Sigmoid colon (tissue), 6 donors: ENCODE measurements at regions not wholly inside any gene's neighbourhood (a gene's known extent, or its start where the extent isn't known, plus 50 kb on each side); places are given as distances from the start of the nearest gene placed in this dataset.

ENCODE experiments used
- DNase-seq: peaks from one replicate; pipeline ENCODE4 v3.0.0-alpha.2; 2019
- H3K27ac ChIP-seq, 4 donors: fragments of 200-600 bp; sonication (generic); one replicate each; pipeline ENCODE4 v1.5.1; 2016 to 2019; ENCODE audit warnings: mild to moderate bottlenecking in 1 of 4
- H3K27me3 ChIP-seq, 3 donors: fragments of 200-600 bp; sonication (generic); one replicate each; pipeline ENCODE4 v1.5.1; 2019; ENCODE audit warnings: mild to moderate bottlenecking in 1 of 3
- H3K36me3 ChIP-seq, 4 donors: fragments of 200-600 bp; sonication (generic); one replicate each; pipeline ENCODE4 v1.5.1; 2016 to 2019
- H3K4me1 ChIP-seq, 4 donors: fragments of 200-600 bp; sonication (generic); one replicate each; pipeline ENCODE4 v1.5.1; 2017 to 2019
- H3K4me3 ChIP-seq, 4 donors: fragments of 200-600 bp; sonication (generic); one replicate each; pipeline ENCODE4 v1.5.1; 2017 to 2019; ENCODE audit warnings: mild to moderate bottlenecking in 2 of 4, moderate library complexity in 1 of 4
- H3K9me3 ChIP-seq, 4 donors: fragments of 200-600 bp in 3 of 4; sonication (generic) in 3 of 4; one replicate each; pipeline versions ENCODE4 v1.5.1 to v1.6.1; 2013 to 2019
- EP300 ChIP-seq, 4 donors: sonication (generic); formaldehyde crosslinking; IDR thresholded peaks; one replicate each; pipeline ENCODE4 v1.6.1; 2017; ENCODE audit warnings: antibody characterized with exemption in 4 of 4
- POLR2A ChIP-seq, 2 donors: fragments of 450-650 bp; IDR thresholded peaks; one replicate each; pipeline ENCODE4 v1.6.1; 2016; ENCODE audit warnings: antibody characterized with exemption in 2 of 2, mild to moderate bottlenecking in 2 of 2, moderate library complexity in 2 of 2
- POLR2AphosphoS5 ChIP-seq, 4 donors: sonication (generic); formaldehyde crosslinking; IDR thresholded peaks; one replicate each; pipeline ENCODE4 v1.6.1; 2017; ENCODE audit warnings: antibody characterized with exemption in 4 of 4
- WGBS, 2 donors: extraction: QIAGEN DNeasy Blood & Tissue Kit; methylation state at CpG; one replicate each; pipeline ENCODE4 v1.1.7; 2013; 5-methylcytosine and 5-hydroxymethylcytosine counted together
- intact Hi-C: fragments of 100-400 bp; cut with DNase I; formaldehyde crosslinking; loops from one replicate; pipeline ENCODE4 v1.15.1; 2023
- TF ChIP-seq, protein P1 (sequence below), 4 experiments: fragments of 450-650 bp in 3 of 4; fragments of 200-600 bp in 1 of 4; IDR thresholded peaks; one replicate each; pipeline ENCODE4 v1.5.1; 2016 to 2019; ENCODE audit warnings: antibody characterized with exemption in 4 of 4, mild to moderate bottlenecking in 3 of 4, moderate library complexity in 2 of 4
- donor health status: healthy with polysubstance abuse.
- donor health status: healthy.

DNA sequence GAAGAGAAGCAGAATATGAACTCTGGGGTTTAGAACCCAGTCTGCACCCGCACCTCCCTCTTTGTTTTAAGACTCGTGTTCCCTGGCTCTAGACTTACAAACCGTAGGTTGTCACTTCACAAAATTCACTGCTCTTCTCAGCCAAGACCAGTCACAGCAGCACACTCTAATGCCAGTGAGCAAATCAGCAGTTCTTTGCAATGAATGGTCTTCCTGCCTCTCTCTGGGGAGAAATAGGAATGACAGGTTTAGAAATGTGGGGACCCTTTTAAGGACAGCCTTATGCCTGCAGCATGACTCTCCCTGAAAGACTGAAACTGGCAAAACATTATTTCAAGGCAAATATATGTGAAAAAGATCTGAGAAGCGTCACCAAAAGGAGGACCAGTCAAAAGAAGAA lies 156.9 kb downstream of the KCTD15 start:
- no peaks in the 10 kb centered on the region for H3K9me3 ChIP-seq
- H3K36me3 ChIP-seq: no peaks in the 10 kb centered on the region
- H3K27me3 ChIP-seq: peaks cover 0 to 10% (median 0%) of the 10 kb centered on the region in 3 donors
- no peak for DNase-seq
- no peaks in the 10 kb centered on the region for H3K4me1 ChIP-seq
- no peak overlapping the region for H3K27ac ChIP-seq
- intact Hi-C loops: no loop called here
- TF ChIP-seq POLR2A (IDR thresholded peaks at IDR 0.05) (no peak), EP300 (IDR thresholded peaks at IDR 0.05) (no peak), POLR2AphosphoS5 (IDR thresholded peaks at IDR 0.05) (no peak)
- TF ChIP-seq, protein P1, sequence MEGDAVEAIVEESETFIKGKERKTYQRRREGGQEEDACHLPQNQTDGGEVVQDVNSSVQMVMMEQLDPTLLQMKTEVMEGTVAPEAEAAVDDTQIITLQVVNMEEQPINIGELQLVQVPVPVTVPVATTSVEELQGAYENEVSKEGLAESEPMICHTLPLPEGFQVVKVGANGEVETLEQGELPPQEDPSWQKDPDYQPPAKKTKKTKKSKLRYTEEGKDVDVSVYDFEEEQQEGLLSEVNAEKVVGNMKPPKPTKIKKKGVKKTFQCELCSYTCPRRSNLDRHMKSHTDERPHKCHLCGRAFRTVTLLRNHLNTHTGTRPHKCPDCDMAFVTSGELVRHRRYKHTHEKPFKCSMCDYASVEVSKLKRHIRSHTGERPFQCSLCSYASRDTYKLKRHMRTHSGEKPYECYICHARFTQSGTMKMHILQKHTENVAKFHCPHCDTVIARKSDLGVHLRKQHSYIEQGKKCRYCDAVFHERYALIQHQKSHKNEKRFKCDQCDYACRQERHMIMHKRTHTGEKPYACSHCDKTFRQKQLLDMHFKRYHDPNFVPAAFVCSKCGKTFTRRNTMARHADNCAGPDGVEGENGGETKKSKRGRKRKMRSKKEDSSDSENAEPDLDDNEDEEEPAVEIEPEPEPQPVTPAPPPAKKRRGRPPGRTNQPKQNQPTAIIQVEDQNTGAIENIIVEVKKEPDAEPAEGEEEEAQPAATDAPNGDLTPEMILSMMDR (IDR thresholded peaks at IDR 0.05): no peak
- no peak overlapping the region for H3K4me3 ChIP-seq
- 55 to 65% methylated on average over 4 of the region's 4 CpGs for WGBS, 2 donors

- Histone ChIP-seq H3K27ac (no peak overlapping the region), H3K27me3 (peaks cover 0 to 10% (median 0%) of the 10 kb centered on the region in 3 donors), H3K9me3 (no peaks in the 10 kb centered on the region), H3K4me1 (no peaks in the 10 kb centered on the region), H3K36me3 (no peaks in the 10 kb centered on the region), H3K4me3 (no peak overlapping the region)
- intact Hi-C loops: no loop called here
- no peak for TF ChIP-seq POLR2A (IDR thresholded peaks at IDR 0.05)
- TF ChIP-seq POLR2AphosphoS5 (IDR thresholded peaks at IDR 0.05): no peak
- TF ChIP-seq, protein P1 (IDR thresholded peaks at IDR 0.05): no peak
- TF ChIP-seq EP300 (IDR thresholded peaks at IDR 0.05): no peak
- 80 to 82% methylated on average over 2 of the region's 2 CpGs for WGBS, 2 donors
- DNase-seq: no peak
These were observed 158.0 kb downstream of the KCTD15 start for GRCh38 chr19:33954686-33955085.

DNA sequence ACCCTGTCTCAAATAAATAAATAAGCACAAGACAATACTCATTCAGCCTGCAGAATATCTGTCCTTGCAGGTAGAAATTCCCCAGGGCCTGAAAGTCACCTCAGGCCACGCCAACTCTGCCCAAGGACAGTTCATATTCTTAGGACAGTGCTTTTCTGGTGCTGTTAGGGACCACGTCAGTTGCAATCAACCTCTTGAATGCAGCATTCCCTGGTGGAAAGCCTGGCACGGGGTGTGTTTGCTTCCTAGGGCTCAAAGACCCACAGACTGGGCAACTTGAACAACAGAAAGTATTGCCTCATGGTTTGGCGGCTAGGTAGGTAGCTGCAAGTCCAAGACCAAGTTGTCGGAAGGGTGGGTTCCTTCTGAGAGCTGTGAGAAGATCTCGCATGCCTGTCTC lies 160.3 kb downstream of the KCTD15 start:
- H3K27ac ChIP-seq: no peak overlapping the region
- no peak overlapping the region for H3K4me3 ChIP-seq
- 79 to 86% methylated on average over 6 of the region's 6 CpGs for WGBS, 2 donors
- intact Hi-C loops: no loop called here
- TF ChIP-seq EP300 (IDR thresholded peaks at IDR 0.05): no peak
- TF ChIP-seq, protein P1 (IDR thresholded peaks at IDR 0.05): no peak
- no peak for TF ChIP-seq POLR2A (IDR thresholded peaks at IDR 0.05)
- TF ChIP-seq POLR2AphosphoS5 (IDR thresholded peaks at IDR 0.05): no peak
- H3K4me1 ChIP-seq: no peaks in the 10 kb centered on the region
- H3K36me3 ChIP-seq: no peaks in the 10 kb centered on the region
- no peaks in the 10 kb centered on the region for H3K9me3 ChIP-seq
- no peak for DNase-seq
- H3K27me3 ChIP-seq: peaks cover 0 to 10% (median 0%) of the 10 kb centered on the region in 3 donors

- Histone ChIP-seq H3K4me3 (no peak overlapping the region), H3K27me3 (peaks cover 0 to 10% (median 0%) of the 10 kb centered on the region in 3 donors), H3K27ac (no peak overlapping the region), H3K9me3 (no peaks in the 10 kb centered on the region), H3K4me1 (no peaks in the 10 kb centered on the region), H3K36me3 (no peaks in the 10 kb centered on the region)
- no peak for TF ChIP-seq POLR2AphosphoS5 (IDR thresholded peaks at IDR 0.05)
- no peak for TF ChIP-seq POLR2A (IDR thresholded peaks at IDR 0.05)
- TF ChIP-seq, protein P1 (IDR thresholded peaks at IDR 0.05): no peak
- TF ChIP-seq EP300 (IDR thresholded peaks at IDR 0.05): no peak
- WGBS, 2 donors: 74 to 88% methylated on average over 2 of the region's 2 CpGs
- intact Hi-C loops: no loop called here
- no peak for DNase-seq
These were observed 161.1 kb downstream of the KCTD15 start for GRCh38 chr19:33957804-33958203.

GRCh38 chr19:33960566-33960965 lies 163.9 kb downstream of the KCTD15 start:
- H3K36me3 ChIP-seq: no peaks in the 10 kb centered on the region
- 56 to 67% methylated on average over 6 of the region's 6 CpGs for WGBS, 2 donors
- TF ChIP-seq POLR2AphosphoS5 (IDR thresholded peaks at IDR 0.05) (no peak), POLR2A (IDR thresholded peaks at IDR 0.05) (no peak), EP300 (IDR thresholded peaks at IDR 0.05) (no peak)
- TF ChIP-seq, protein P1 (IDR thresholded peaks at IDR 0.05): no peak
- H3K4me1 ChIP-seq: no peaks in the 10 kb centered on the region
- no peak for DNase-seq
- H3K4me3 ChIP-seq: no peak overlapping the region
- no peak overlapping the region for H3K27ac ChIP-seq
- no peaks in the 10 kb centered on the region for H3K27me3 ChIP-seq
- intact Hi-C loops: no loop called here
- no peaks in the 10 kb centered on the region for H3K9me3 ChIP-seq
